ENCODE measurements at regions not wholly inside any gene's neighbourhood (a gene's known extent, or its start where the extent isn't known, plus 50 kb on each side); places are given as distances from the start of the nearest gene placed in this dataset.

DNA sequence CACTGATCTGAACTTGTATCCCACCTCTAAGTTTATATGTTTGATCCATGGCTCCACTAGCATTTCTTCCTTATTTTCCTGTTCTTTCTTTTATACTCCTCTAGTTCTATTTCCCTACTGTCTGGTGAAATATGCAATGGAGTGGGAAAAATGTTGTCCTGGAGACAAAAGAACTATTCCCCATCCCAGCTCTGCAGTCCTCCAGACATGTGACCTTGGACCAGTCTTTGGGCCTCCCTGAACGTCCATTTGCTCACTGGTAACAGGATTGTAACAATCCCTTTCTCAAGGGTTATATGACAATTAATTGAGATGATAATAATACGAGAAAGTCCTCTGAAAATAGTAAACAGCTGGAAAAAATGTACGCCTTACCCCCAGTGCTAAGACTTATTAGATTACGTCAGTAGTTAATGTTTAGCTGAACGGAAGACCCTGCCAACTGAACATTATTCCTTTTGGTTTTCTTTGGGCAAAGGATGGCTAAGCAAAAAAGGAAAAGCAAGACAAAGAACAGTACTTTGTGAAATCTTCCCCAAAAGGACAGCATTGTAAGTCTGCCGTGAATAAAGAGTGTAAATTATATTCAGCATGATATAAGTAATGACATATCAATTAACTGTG, 302.3 kb upstream of the PPARGC1A start:
- no peak for TF ChIP-seq EZH2phosphoT487 (IDR thresholded peaks at IDR 0.05; ENCODE audit: borderline replicate concordance)
- TF ChIP-seq, protein P1, sequence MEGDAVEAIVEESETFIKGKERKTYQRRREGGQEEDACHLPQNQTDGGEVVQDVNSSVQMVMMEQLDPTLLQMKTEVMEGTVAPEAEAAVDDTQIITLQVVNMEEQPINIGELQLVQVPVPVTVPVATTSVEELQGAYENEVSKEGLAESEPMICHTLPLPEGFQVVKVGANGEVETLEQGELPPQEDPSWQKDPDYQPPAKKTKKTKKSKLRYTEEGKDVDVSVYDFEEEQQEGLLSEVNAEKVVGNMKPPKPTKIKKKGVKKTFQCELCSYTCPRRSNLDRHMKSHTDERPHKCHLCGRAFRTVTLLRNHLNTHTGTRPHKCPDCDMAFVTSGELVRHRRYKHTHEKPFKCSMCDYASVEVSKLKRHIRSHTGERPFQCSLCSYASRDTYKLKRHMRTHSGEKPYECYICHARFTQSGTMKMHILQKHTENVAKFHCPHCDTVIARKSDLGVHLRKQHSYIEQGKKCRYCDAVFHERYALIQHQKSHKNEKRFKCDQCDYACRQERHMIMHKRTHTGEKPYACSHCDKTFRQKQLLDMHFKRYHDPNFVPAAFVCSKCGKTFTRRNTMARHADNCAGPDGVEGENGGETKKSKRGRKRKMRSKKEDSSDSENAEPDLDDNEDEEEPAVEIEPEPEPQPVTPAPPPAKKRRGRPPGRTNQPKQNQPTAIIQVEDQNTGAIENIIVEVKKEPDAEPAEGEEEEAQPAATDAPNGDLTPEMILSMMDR (conservative IDR thresholded peaks at IDR 0.05; ENCODE audit: low read length) = no peak
